B cell (primary cell): ENCODE measurements at regions not wholly inside any gene's neighbourhood (a gene's known extent, or its start where the extent isn't known, plus 50 kb on each side); places are given as distances from the start of the nearest gene placed in this dataset.

Experiments
- ATAC-seq: fragments of 200-7000 bp; cut with Tn5 transposase; one replicate; pipeline ENCODE4 v1.10.0; 2021; ENCODE audit warnings: low read depth, mild to moderate bottlenecking, moderate number of reproducible peaks, moderate library complexity
- CTCF ChIA-PET: fragments of 350-600 bp; sonication (Branson Sonifier 250); formaldehyde crosslinking; loops from one replicate; lab custom pipeline; 2021; ENCODE audit warnings: antibody characterized with exemption, inconsistent platforms; lab: Charles Lee
- POLR2A ChIA-PET: fragments of 350-600 bp; sonication (Branson Sonifier 250); formaldehyde crosslinking; loops from one replicate; lab custom pipeline; 2021; ENCODE audit warnings: antibody characterized with exemption; lab: Charles Lee
- DNase-seq: peaks from one replicate; pipeline ENCODE4 v3.0.0; 2013
- H2AFZ ChIP-seq: 2 replicates; pipeline ENCODE4 v1.6.1; 2012; ENCODE audit warnings: mild to moderate bottlenecking, low read depth, low read length; ENCODE audit not compliant: insufficient read depth, poor library complexity, severe bottlenecking
- H3K27ac ChIP-seq, 2 donors: 1 replicate in 1 of 2; 2 replicates in 1 of 2; pipeline ENCODE4 v1.5.1; 2012 to 2013; ENCODE audit warnings: low read length in 2 of 2, mild to moderate bottlenecking in 2 of 2, moderate library complexity in 1 of 2
- H3K27me3 ChIP-seq, 4 experiments: fragments of 200-600 bp in 1 of 4; sonication (generic) in 1 of 4; replicated peaks in 1 of 4; 1 replicate in 2 of 4; 2 replicates in 2 of 4; pipeline versions ENCODE4 v1.6.1 to v1.7.0; 2013 to 2016; ENCODE audit warnings: low read length in 3 of 4, mild to moderate bottlenecking in 2 of 4, mixed read lengths in 1 of 4, moderate library complexity in 1 of 4; ENCODE audit not compliant: insufficient read depth in 4 of 4, control insufficient read depth in 3 of 4; ENCODE audit errors: control extremely low read depth in 1 of 4
- H3K36me3 ChIP-seq, 2 experiments: replicated peaks in 1 of 2; 1 replicate in 1 of 2; 2 replicates in 1 of 2; pipeline versions ENCODE4 v1.6.1 to v1.7.1; 2013; ENCODE audit warnings: low read length in 1 of 2; ENCODE audit not compliant: insufficient read depth in 2 of 2, control insufficient read depth in 1 of 2; ENCODE audit errors: control extremely low read depth in 1 of 2, extremely low read depth in 1 of 2
- H3K4me1 ChIP-seq, 2 donors: fragments of 200-600 bp in 1 of 2; sonication (generic) in 1 of 2; 1 replicate in 1 of 2; 2 replicates in 1 of 2; pipeline versions ENCODE4 v1.5.1 to v1.6.1; 2013 to 2017; ENCODE audit warnings: low read length in 2 of 2; ENCODE audit not compliant: control insufficient read depth in 2 of 2, insufficient read depth in 2 of 2
- H3K4me2 ChIP-seq: replicated peaks from 2 replicates; pipeline ENCODE3; 2012; ENCODE audit warnings: mild to moderate bottlenecking, low read depth, low read length; ENCODE audit not compliant: poor library complexity, severe bottlenecking
- H3K4me3 ChIP-seq, 5 experiments: fragments of 200-600 bp in 1 of 5; sonication (generic) in 1 of 5; 1 replicate in 3 of 5; 2 replicates in 2 of 5; pipeline versions ENCODE4 v1.5.1 to v1.7.0; 2011 to 2016; ENCODE audit warnings: low read length in 4 of 5, mild to moderate bottlenecking in 4 of 5, low read depth in 2 of 5, control low read depth in 1 of 5, moderate library complexity in 1 of 5; ENCODE audit not compliant: insufficient read depth in 1 of 5; ENCODE audit errors: control extremely low read depth in 1 of 5, extremely low read depth in 1 of 5
- H3K79me2 ChIP-seq: fragments of 200-600 bp; sonication (generic); one replicate; pipeline ENCODE4 v1.6.0; 2016; ENCODE audit warnings: low read length; ENCODE audit not compliant: control insufficient read depth, insufficient read depth
- H3K9ac ChIP-seq: fragments of 200-600 bp; sonication (generic); 2 replicates; pipeline ENCODE4 v1.6.1; 2017; ENCODE audit warnings: mild to moderate bottlenecking, low read length, moderate library complexity
- H3K9me3 ChIP-seq, 3 donors: one replicate each; pipeline versions ENCODE4 v1.6.1 to v1.7.1; 2013; ENCODE audit warnings: low read length in 2 of 3; ENCODE audit not compliant: control insufficient read depth in 2 of 3, insufficient read depth in 1 of 3; ENCODE audit errors: control extremely low read depth in 1 of 3
- H4K20me1 ChIP-seq: 2 replicates; pipeline ENCODE4 v1.6.0; 2012; ENCODE audit warnings: mild to moderate bottlenecking, low read length; ENCODE audit not compliant: insufficient read depth, control insufficient read depth, poor library complexity, severe bottlenecking
- H3K27ac Mint-ChIP-seq: one replicate; pipeline ENCODE4 v1.8.0; 2021; ENCODE audit warnings: mixed read lengths
- H3K27me3 Mint-ChIP-seq: one replicate; pipeline ENCODE4 v1.8.0; 2021; ENCODE audit warnings: mixed read lengths
- H3K4me1 Mint-ChIP-seq: one replicate; pipeline ENCODE4 v1.8.0; 2021; ENCODE audit warnings: mixed read lengths
- H3K4me3 Mint-ChIP-seq: one replicate; pipeline ENCODE4 v1.8.0; 2021; ENCODE audit warnings: mixed read lengths
- H3K9me3 Mint-ChIP-seq: one replicate; pipeline ENCODE4 v1.8.0; 2022; ENCODE audit warnings: mixed read lengths; ENCODE audit not compliant: insufficient read depth
- CTCF ChIP-seq: fragments of 200-600 bp; IDR thresholded peaks from one replicate; pipeline ENCODE4 v1.8.0; 2022; ENCODE audit warnings: antibody characterized with exemption, mild to moderate bottlenecking
- EZH2 ChIP-seq: IDR thresholded peaks from 2 replicates; pipeline ENCODE4 v1.6.1; 2012; ENCODE audit warnings: borderline replicate concordance, low read depth, mild to moderate bottlenecking, moderate library complexity, low read length; ENCODE audit not compliant: insufficient read depth, poor library complexity, severe bottlenecking
- WGBS: methylation state at CpG from one replicate; pipeline ENCODE4 v1.1.5; 2013; ENCODE audit warnings: missing lambda C conversion rate; ENCODE audit not compliant: insufficient coverage; 5-methylcytosine and 5-hydroxymethylcytosine counted together
- intact Hi-C: fragments of 100-400 bp; cut with micrococcal nuclease; formaldehyde crosslinking; loops from one replicate; pipeline ENCODE4 v1.10.0; 2022

GRCh38 chr16:59289151-59289550 lies 555.0 kb upstream of the GOT2 start:
- Mint-ChIP-seq H3K27me3 (no peaks in the 10 kb centered on the region), H3K9me3 (peaks cover 11% of the 10 kb centered on the region), H3K4me3 (no peak overlapping the region), H3K4me1 (no peaks in the 10 kb centered on the region), H3K27ac (no peak overlapping the region)
- H3K27ac ChIP-seq: no peak overlapping the region
- H3K4me2 ChIP-seq: no peak overlapping the region
- H3K9ac ChIP-seq: no peak overlapping the region
- no CpG with 5 or more reads among the region's 3 CpGs for WGBS
- no peaks in the 10 kb centered on the region for H3K36me3 ChIP-seq
- CTCF ChIA-PET: no interaction called here
- H3K27me3 ChIP-seq: no peaks in the 10 kb centered on the region
- POLR2A ChIA-PET: no interaction called here
- H2AFZ ChIP-seq: no peak overlapping the region
- intact Hi-C loops: no loop called here
- no peak overlapping the region for H3K4me3 ChIP-seq
- TF ChIP-seq CTCF: no peak
- TF ChIP-seq EZH2: no peak
- no peaks in the 10 kb centered on the region for H3K4me1 ChIP-seq
- no peaks in the 10 kb centered on the region for H3K79me2 ChIP-seq
- peaks cover 0 to 5% (median 0%) of the 10 kb centered on the region in 3 donors for H3K9me3 ChIP-seq
- no peaks in the 10 kb centered on the region for H4K20me1 ChIP-seq
- DNase-seq: no peak
- no peak for ATAC-seq

DNA sequence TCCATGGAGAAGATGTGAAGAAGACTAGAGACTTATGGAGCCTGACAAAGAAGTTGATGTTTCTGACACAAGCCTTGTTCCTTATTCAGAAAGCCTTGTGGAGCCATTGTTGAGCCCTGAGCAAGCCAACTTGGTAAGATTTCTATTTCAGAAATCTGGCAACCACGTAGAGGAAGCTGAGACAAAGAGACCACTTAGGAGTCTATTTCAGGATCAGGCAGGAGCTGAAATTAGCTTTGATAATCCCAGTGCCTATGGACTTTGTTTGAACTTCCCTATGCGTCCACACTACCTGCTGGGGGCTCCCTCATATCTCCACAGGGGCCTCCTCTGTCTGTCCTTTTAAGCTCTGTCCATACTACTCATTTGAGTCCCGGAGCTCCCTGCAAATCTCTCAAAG lies 540.0 kb upstream of the GOT2 start:
- H3K9me3 ChIP-seq: no peaks in the 10 kb centered on the region
- H3K27me3 ChIP-seq: no peaks in the 10 kb centered on the region
- intact Hi-C loops: no loop called here
- H3K36me3 ChIP-seq: no peaks in the 10 kb centered on the region
- H3K27ac ChIP-seq: no peak overlapping the region
- ChIA-PET CTCF (no interaction called here), POLR2A (no interaction called here)
- WGBS: 43% methylated on average over 2 of the region's 3 CpGs
- no peak overlapping the region for H3K4me2 ChIP-seq
- no peaks in the 10 kb centered on the region for H4K20me1 ChIP-seq
- Mint-ChIP-seq H3K4me1 (no peaks in the 10 kb centered on the region), H3K27me3 (no peaks in the 10 kb centered on the region), H3K4me3 (no peak overlapping the region), H3K27ac (no peak overlapping the region), H3K9me3 (no peaks in the 10 kb centered on the region)
- H3K9ac ChIP-seq: no peak overlapping the region
- no peak overlapping the region for H2AFZ ChIP-seq
- no peak overlapping the region for H3K4me3 ChIP-seq
- ATAC-seq (no peak), DNase-seq (no peak)
- TF ChIP-seq CTCF: no peak
- TF ChIP-seq EZH2: no peak
- no peaks in the 10 kb centered on the region for H3K79me2 ChIP-seq
- H3K4me1 ChIP-seq: no peaks in the 10 kb centered on the region
